ENCODE measurements at regions not wholly inside any gene's neighbourhood (a gene's known extent, or its start where the extent isn't known, plus 50 kb on each side); places are given as distances from the start of the nearest gene placed in this dataset.

GRCh38 chr19:31503211-31503610, 154.0 kb upstream of the TSHZ3 start:
- no peak overlapping the region for H3K4me3 ChIP-seq (ENCODE audit: low read depth in 2 of 2, low read length in 1 of 2)
- no peaks in the 10 kb centered on the region for H3K36me3 ChIP-seq (replicated peaks in 1 of 2; ENCODE audit: control insufficient read depth in 1 of 2, insufficient read depth in 2 of 2, low read length in 1 of 2)
- 37% methylated on average over 9 of the region's 9 CpGs for WGBS (ENCODE audit: low lambda C conversion rate)
- H3K4me1 ChIP-seq (ENCODE audit: control insufficient read depth in 1 of 2, insufficient read depth in 2 of 2, low read depth in 1 of 2, low read length in 1 of 2): no peaks in the 10 kb centered on the region; a peak in 1 of 4 replicates
- no peaks in the 10 kb centered on the region for H3K27me3 ChIP-seq (ENCODE audit: insufficient read depth)
- H3K79me2 ChIP-seq (ENCODE audit: insufficient read depth): no peaks in the 10 kb centered on the region
- no peaks in the 10 kb centered on the region for H4K20me1 ChIP-seq (ENCODE audit: insufficient read depth)
- H2AFZ ChIP-seq (ENCODE audit: low read depth): no peak overlapping the region
- ChIA-PET POLR2A (no interaction called here), CTCF (no interaction called here)
- TF ChIP-seq MXI1 (IDR thresholded peaks at IDR 0.05; ENCODE audit: low read depth, low read length): no peak
- TF ChIP-seq, protein P1, sequence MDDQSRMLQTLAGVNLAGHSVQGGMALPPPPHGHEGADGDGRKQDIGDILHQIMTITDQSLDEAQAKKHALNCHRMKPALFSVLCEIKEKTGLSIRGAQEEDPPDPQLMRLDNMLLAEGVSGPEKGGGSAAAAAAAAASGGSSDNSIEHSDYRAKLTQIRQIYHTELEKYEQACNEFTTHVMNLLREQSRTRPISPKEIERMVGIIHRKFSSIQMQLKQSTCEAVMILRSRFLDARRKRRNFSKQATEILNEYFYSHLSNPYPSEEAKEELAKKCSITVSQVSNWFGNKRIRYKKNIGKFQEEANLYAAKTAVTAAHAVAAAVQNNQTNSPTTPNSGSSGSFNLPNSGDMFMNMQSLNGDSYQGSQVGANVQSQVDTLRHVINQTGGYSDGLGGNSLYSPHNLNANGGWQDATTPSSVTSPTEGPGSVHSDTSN (IDR thresholded peaks at IDR 0.05): no peak
- no peak for TF ChIP-seq EP300 (IDR thresholded peaks at IDR 0.05; ENCODE audit: borderline replicate concordance in 1 of 2, low read depth in 1 of 2, low read length in 1 of 2)
- no peak for TF ChIP-seq FOSL2 (IDR thresholded peaks at IDR 0.05; ENCODE audit: borderline replicate concordance, low read depth)
- no peak for TF ChIP-seq MEF2A (IDR thresholded peaks at IDR 0.05; ENCODE audit: borderline replicate concordance, low read depth)
- TF ChIP-seq NFIC (IDR thresholded peaks at IDR 0.05; ENCODE audit: borderline replicate concordance): no peak
- no peak for TF ChIP-seq EZH2phosphoT487 (IDR thresholded peaks at IDR 0.05; ENCODE audit: borderline replicate concordance, low read depth)
- no peak for TF ChIP-seq NRF1 (IDR thresholded peaks at IDR 0.05; ENCODE audit: low read depth, low read length)
- TF ChIP-seq FOXM1 (IDR thresholded peaks at IDR 0.05; ENCODE audit: low read depth): no peak
- TF ChIP-seq TCF12 (IDR thresholded peaks at IDR 0.05): no peak
- no peak for TF ChIP-seq ELF1 (IDR thresholded peaks at IDR 0.05)
- TF ChIP-seq SMC3 (IDR thresholded peaks at IDR 0.05; ENCODE audit: low read depth, low read length): no peak
- no peak for TF ChIP-seq RFX5 (IDR thresholded peaks at IDR 0.05; ENCODE audit: low read length)
- no peak for TF ChIP-seq JUND (IDR thresholded peaks at IDR 0.05)
- TF ChIP-seq, protein P2, sequence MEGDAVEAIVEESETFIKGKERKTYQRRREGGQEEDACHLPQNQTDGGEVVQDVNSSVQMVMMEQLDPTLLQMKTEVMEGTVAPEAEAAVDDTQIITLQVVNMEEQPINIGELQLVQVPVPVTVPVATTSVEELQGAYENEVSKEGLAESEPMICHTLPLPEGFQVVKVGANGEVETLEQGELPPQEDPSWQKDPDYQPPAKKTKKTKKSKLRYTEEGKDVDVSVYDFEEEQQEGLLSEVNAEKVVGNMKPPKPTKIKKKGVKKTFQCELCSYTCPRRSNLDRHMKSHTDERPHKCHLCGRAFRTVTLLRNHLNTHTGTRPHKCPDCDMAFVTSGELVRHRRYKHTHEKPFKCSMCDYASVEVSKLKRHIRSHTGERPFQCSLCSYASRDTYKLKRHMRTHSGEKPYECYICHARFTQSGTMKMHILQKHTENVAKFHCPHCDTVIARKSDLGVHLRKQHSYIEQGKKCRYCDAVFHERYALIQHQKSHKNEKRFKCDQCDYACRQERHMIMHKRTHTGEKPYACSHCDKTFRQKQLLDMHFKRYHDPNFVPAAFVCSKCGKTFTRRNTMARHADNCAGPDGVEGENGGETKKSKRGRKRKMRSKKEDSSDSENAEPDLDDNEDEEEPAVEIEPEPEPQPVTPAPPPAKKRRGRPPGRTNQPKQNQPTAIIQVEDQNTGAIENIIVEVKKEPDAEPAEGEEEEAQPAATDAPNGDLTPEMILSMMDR (IDR thresholded peaks at IDR 0.05): no peak
- no peak for TF ChIP-seq ZBTB33 (IDR thresholded peaks at IDR 0.05; ENCODE audit: borderline replicate concordance, low read depth)
- no peak for TF ChIP-seq SIN3A (IDR thresholded peaks at IDR 0.05; ENCODE audit: borderline replicate concordance, low read depth, low read length)
- TF ChIP-seq, protein P3, sequence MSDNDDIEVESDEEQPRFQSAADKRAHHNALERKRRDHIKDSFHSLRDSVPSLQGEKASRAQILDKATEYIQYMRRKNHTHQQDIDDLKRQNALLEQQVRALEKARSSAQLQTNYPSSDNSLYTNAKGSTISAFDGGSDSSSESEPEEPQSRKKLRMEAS (IDR thresholded peaks at IDR 0.05; ENCODE audit: low read depth): no peak
- TF ChIP-seq RCOR1 (IDR thresholded peaks at IDR 0.05; ENCODE audit: low read length): no peak
- H3K9ac ChIP-seq: no peak overlapping the region
- no peak for DNase-seq
- H3K9me3 ChIP-seq: no peaks in the 10 kb centered on the region
- H3K4me2 ChIP-seq: no peak overlapping the region
- no peaks in the 10 kb centered on the region for H3K9me2 ChIP-seq
- H3F3A ChIP-seq (replicated peaks; ENCODE audit: insufficient read depth): no peaks in the 10 kb centered on the region
- no peak overlapping the region for H3K27ac ChIP-seq (ENCODE audit: low read depth in 2 of 2, low read length in 1 of 2)

Data from SK-N-SH (cell line).